Upper lobe of left lung (tissue), 6 donors: ENCODE measurements at regions not wholly inside any gene's neighbourhood (a gene's known extent, or its start where the extent isn't known, plus 50 kb on each side); places are given as distances from the start of the nearest gene placed in this dataset.

Source experiments
- ATAC-seq, 2 donors: fragments of 200-7000 bp; cut with Tn5 transposase; one replicate each; pipeline ENCODE4 v1.9.1; 2022; ENCODE audit warnings: mild to moderate bottlenecking in 2 of 2, moderate library complexity in 2 of 2; ENCODE audit not compliant: low FRiP score in 2 of 2
- DNase-seq, 2 donors: peaks; one replicate each; pipeline ENCODE4 v3.0.0-alpha.2; 2019 to 2020
- H3K27ac ChIP-seq, 4 donors: fragments of 200-600 bp; sonication (generic); one replicate each; pipeline ENCODE4 v1.5.1; 2016 to 2019
- H3K27me3 ChIP-seq, 4 donors: fragments of 200-600 bp; sonication (generic); one replicate each; pipeline ENCODE4 v1.5.1; 2017 to 2019
- H3K36me3 ChIP-seq, 4 donors: fragments of 200-600 bp; sonication (generic); one replicate each; pipeline ENCODE4 v1.5.1; 2016 to 2019
- H3K4me1 ChIP-seq, 4 donors: fragments of 200-600 bp; sonication (generic); one replicate each; pipeline ENCODE4 v1.5.1; 2018 to 2019
- H3K4me3 ChIP-seq, 4 donors: fragments of 200-600 bp; sonication (generic); one replicate each; pipeline ENCODE4 v1.5.1; 2017 to 2019; ENCODE audit warnings: mild to moderate bottlenecking in 2 of 4, moderate library complexity in 1 of 4
- H3K9me3 ChIP-seq, 4 donors: fragments of 200-600 bp; sonication (generic); one replicate each; pipeline ENCODE4 v1.5.1; 2018 to 2019
- CTCF ChIP-seq, 6 experiments: fragments of 450-650 bp in 4 of 6; fragments of 200-600 bp in 2 of 6; sonication (generic) in 2 of 6; IDR thresholded peaks; one replicate each; pipeline ENCODE4 v1.5.1; 2016 to 2019; ENCODE audit warnings: antibody characterized with exemption in 6 of 6
- EP300 ChIP-seq, 4 donors: sonication (generic); formaldehyde crosslinking; IDR thresholded peaks; one replicate each; pipeline ENCODE4 v1.5.1; 2017; ENCODE audit warnings: antibody characterized with exemption in 4 of 4, control low read depth in 2 of 4
- POLR2A ChIP-seq, 4 donors: fragments of 450-650 bp; IDR thresholded peaks; one replicate each; pipeline ENCODE4 v1.5.1; 2016 to 2017; ENCODE audit warnings: antibody characterized with exemption in 4 of 4, mild to moderate bottlenecking in 2 of 4
- POLR2AphosphoS5 ChIP-seq, 2 donors: sonication (generic); formaldehyde crosslinking; IDR thresholded peaks; one replicate each; pipeline ENCODE4 v1.5.1; 2017; ENCODE audit warnings: antibody characterized with exemption in 2 of 2
- WGBS, 2 donors: methylation state at CpG; one replicate each; pipeline ENCODE4 v1.1.5; 2017 to 2018; 5-methylcytosine and 5-hydroxymethylcytosine counted together
- donor health status: DM: no; HTN: no; CAD: no; lungs with moderate emphysema.
- donor health status: DM: no; HTN: yes; CAD: no; lungs with severe emphysema.

GRCh38 chr16:85173981-85174751 is 61.9 kb upstream of the CIBAR2 start:
- WGBS, 2 donors: 38 to 39% methylated on average over 15 to 16 of the region's 16 CpGs
- Histone ChIP-seq H3K27ac (peak overlapping the region; percentile 24 to 51 (median 46)), H3K36me3 (no peaks in the 10 kb centered on the region), H3K27me3 (peaks cover 0 to 13% (median 4%) of the 10 kb centered on the region in 4 donors), H3K4me1 (peaks cover 37 to 75% (median 51%) of the 10 kb centered on the region in 4 donors), H3K4me3 (no peak overlapping the region), H3K9me3 (no peaks in the 10 kb centered on the region)
- TF ChIP-seq EP300 (IDR thresholded peaks at IDR 0.05) (no peak), POLR2AphosphoS5 (IDR thresholded peaks at IDR 0.05) (no peak), POLR2A (IDR thresholded peaks at IDR 0.05) (no peak), CTCF (IDR thresholded peaks at IDR 0.05) (no peak)
- ATAC-seq (no peak), DNase-seq (no peak)

- 64 to 66% methylated on average over 22 to 26 of the region's 26 CpGs for WGBS, 2 donors
- Histone ChIP-seq H3K4me3 (no peak overlapping the region), H3K27me3 (peaks cover 0 to 7% (median under 1%) of the 10 kb centered on the region in 4 donors), H3K27ac (peak overlapping the region in 1 of 4 donors; percentile 45), H3K9me3 (no peaks in the 10 kb centered on the region), H3K36me3 (no peaks in the 10 kb centered on the region), H3K4me1 (peaks cover 35 to 68% (median 45%) of the 10 kb centered on the region in 4 donors)
- no peak for ATAC-seq
- TF ChIP-seq CTCF (IDR thresholded peaks at IDR 0.05) (no peak), POLR2A (IDR thresholded peaks at IDR 0.05) (no peak), POLR2AphosphoS5 (IDR thresholded peaks at IDR 0.05) (no peak), EP300 (IDR thresholded peaks at IDR 0.05) (no peak)
- no peak for DNase-seq
These were observed 62.8 kb upstream of the CIBAR2 start for GRCh38 chr16:85174871-85175723.

- Histone ChIP-seq H3K4me3 (no peak overlapping the region), H3K9me3 (no peaks in the 10 kb centered on the region), H3K27me3 (peaks cover 0 to under 1% (median 0%) of the 10 kb centered on the region in 4 donors), H3K27ac (no peak overlapping the region), H3K36me3 (no peaks in the 10 kb centered on the region), H3K4me1 (peaks cover 29 to 61% (median 38%) of the 10 kb centered on the region in 4 donors)
- DNase-seq: no peak
- no peak for TF ChIP-seq EP300 (IDR thresholded peaks at IDR 0.05)
- TF ChIP-seq CTCF (IDR thresholded peaks at IDR 0.05): no peak
- no peak for TF ChIP-seq POLR2A (IDR thresholded peaks at IDR 0.05)
- TF ChIP-seq POLR2AphosphoS5 (IDR thresholded peaks at IDR 0.05): no peak
- no peak for ATAC-seq
- WGBS, 2 donors: 71 to 80% methylated on average over 10 of the region's 10 CpGs
These were observed 63.5 kb upstream of the CIBAR2 start for GRCh38 chr16:85175724-85176233.

- DNase-seq (no peak), ATAC-seq (no peak)
These were observed 64.5 kb upstream of the CIBAR2 start for GRCh38 chr16:85176541-85177447.

More at GRCh38 chr16:85176541-85177447, 64.5 kb upstream of the CIBAR2 start:
- no peaks in the 10 kb centered on the region for H3K27me3 ChIP-seq
- no peak overlapping the region for H3K27ac ChIP-seq
- H3K4me3 ChIP-seq: no peak overlapping the region
- H3K4me1 ChIP-seq: peaks cover 29 to 51% (median 31%) of the 10 kb centered on the region in 4 donors
- H3K36me3 ChIP-seq: no peaks in the 10 kb centered on the region
- H3K9me3 ChIP-seq: no peaks in the 10 kb centered on the region
- TF ChIP-seq CTCF (IDR thresholded peaks at IDR 0.05) (no peak), EP300 (IDR thresholded peaks at IDR 0.05) (no peak), POLR2A (IDR thresholded peaks at IDR 0.05) (no peak), POLR2AphosphoS5 (IDR thresholded peaks at IDR 0.05) (no peak)
- 52 to 65% methylated on average over 10 to 25 of the region's 26 CpGs for WGBS, 2 donors
